K562 (cell line): ENCODE measurements at regions not wholly inside any gene's neighbourhood (a gene's known extent, or its start where the extent isn't known, plus 50 kb on each side); places are given as distances from the start of the nearest gene placed in this dataset.

Experiments
- ATAC-seq: fragments of 200-7000 bp; cut with Tn5 transposase; 3 replicates; pipeline ENCODE4 v1.9.1; 2020; ENCODE audit warnings: moderate library complexity
- BruUV-seq: library from RNA; stranded (reverse); fragments of 400-500 nt; replicated peaks from 2 replicates; lab custom pipeline; 2021; lab: Mats Ljungman, UMichigan
- CTCF ChIA-PET: fragments of 300-600 bp; formaldehyde crosslinking; extraction: SDS; loops from one replicate; lab custom pipeline; 2021; ENCODE audit warnings: low intra/inter-chr PET ratio; lab: Yijun Ruan, JAX
- POLR2A ChIA-PET: fragments of 300-600, 350-650 bp; sonication (Branson Sonifier 250); formaldehyde crosslinking; extraction: SDS; loops from one replicate; lab custom pipeline; 2021; ENCODE audit warnings: antibody characterized with exemption, inconsistent platforms; lab: Yijun Ruan, JAX
- DNase-seq, 4 experiments: peaks; one replicate each; pipeline versions ENCODE4 v3.0.0 to v3.0.0-alpha.2; 2011 to 2018; ENCODE audit warnings: low spot score in 3 of 4, mixed read lengths in 3 of 4; ENCODE audit errors: extremely low read depth in 1 of 4
- FAIRE-seq: peaks from 2 replicates; lab custom pipeline; 2011; peaks lifted over from hg19 to GRCh38; lab: Jason Lieb, UNC
- H2AFZ ChIP-seq: 2 replicates; pipeline ENCODE4 v1.6.0; 2011; ENCODE audit warnings: low read depth, low read length, control low read depth, inconsistent platforms
- H3K27ac ChIP-seq: fragments of 200-600 bp; 3 replicates; pipeline ENCODE4 v1.8.0; 2011; ENCODE audit warnings: low read depth, mild to moderate bottlenecking, control low read depth, inconsistent platforms, low read length, moderate library complexity, mixed read lengths; ENCODE audit errors: extremely low read depth
- H3K27me3 ChIP-seq, 2 experiments: fragments of 300-600 bp in 1 of 2; 2 replicates in 1 of 2; 3 replicates in 1 of 2; pipeline versions ENCODE4 v1.6.0 to v1.8.0; 2011; ENCODE audit warnings: inconsistent platforms in 2 of 2, low read length in 2 of 2, mild to moderate bottlenecking in 1 of 2, mixed read lengths in 1 of 2, moderate library complexity in 1 of 2; ENCODE audit not compliant: control insufficient read depth in 2 of 2, insufficient read depth in 2 of 2
- H3K36me3 ChIP-seq: fragments of 300-600 bp; 3 replicates; pipeline ENCODE4 v1.8.0; 2011; ENCODE audit warnings: mild to moderate bottlenecking, low read length, inconsistent platforms; ENCODE audit not compliant: control insufficient read depth, insufficient read depth
- H3K4me1 ChIP-seq, 2 experiments: fragments of 200-600 bp in 1 of 2; replicated peaks in 1 of 2; 2 replicates in 1 of 2; 3 replicates in 1 of 2; pipeline versions ENCODE4 v1.5.1 to v1.8.0; 2011; ENCODE audit warnings: inconsistent platforms in 2 of 2, low read length in 2 of 2, mild to moderate bottlenecking in 1 of 2, mixed read lengths in 1 of 2, moderate library complexity in 1 of 2; ENCODE audit not compliant: control insufficient read depth in 2 of 2, insufficient read depth in 2 of 2
- H3K4me2 ChIP-seq: 2 replicates; pipeline ENCODE4 v1.6.1; 2011; ENCODE audit warnings: low read length, control low read depth, inconsistent platforms, mixed read lengths; ENCODE audit not compliant: insufficient read depth
- H3K4me3 ChIP-seq: fragments of 200-600 bp; sonication (generic), shearing (Covaris generic); 2 replicates; pipeline ENCODE4 v1.5.1; 2016; ENCODE audit warnings: control low read depth, inconsistent platforms
- H3K79me2 ChIP-seq: fragments of 200-600 bp; 3 replicates; pipeline ENCODE4 v1.8.0; 2011; ENCODE audit warnings: low read length, inconsistent platforms; ENCODE audit not compliant: control insufficient read depth, insufficient read depth
- H3K9ac ChIP-seq, 2 experiments: 2 replicates each; pipeline versions ENCODE4 v1.6.0 to v1.6.1; 2011; ENCODE audit warnings: low read depth in 2 of 2, low read length in 2 of 2, control low read depth in 1 of 2, inconsistent platforms in 1 of 2, mild to moderate bottlenecking in 1 of 2, mixed read lengths in 1 of 2; ENCODE audit not compliant: insufficient read depth in 1 of 2
- H3K9me1 ChIP-seq: one replicate; pipeline ENCODE4 v1.6.0; 2011; ENCODE audit warnings: inconsistent platforms, mild to moderate bottlenecking, low read length, moderate library complexity; ENCODE audit not compliant: control insufficient read depth, insufficient read depth
- H3K9me3 ChIP-seq: replicated peaks from 2 replicates; pipeline ENCODE4 v1.5.1; 2011; ENCODE audit warnings: low read depth, low read length, inconsistent platforms; ENCODE audit not compliant: control insufficient read depth, insufficient read depth
- H4K20me1 ChIP-seq: replicated peaks from 2 replicates; pipeline ENCODE4 v1.6.1; 2011; ENCODE audit warnings: low read length, inconsistent platforms, mixed read lengths; ENCODE audit not compliant: control insufficient read depth, insufficient read depth
- ARID2 ChIP-seq: fragments of 450-650 bp; IDR thresholded peaks from 2 replicates; pipeline ENCODE4 v1.6.1; 2017; ENCODE audit warnings: antibody characterized with exemption, mild to moderate bottlenecking
- CCNT2 ChIP-seq: IDR thresholded peaks from 2 replicates; pipeline ENCODE4 v1.6.1; 2011; ENCODE audit warnings: borderline replicate concordance, low read depth, mild to moderate bottlenecking, moderate library complexity, mixed read lengths, low read length; ENCODE audit not compliant: insufficient read length; ENCODE audit errors: extremely low read depth
- FOXJ2 ChIP-seq: fragments of 200-800 bp; sonication (Bioruptor generic); IDR thresholded peaks from 2 replicates; pipeline ENCODE4 v1.6.1; 2016; ENCODE audit warnings: missing genetic modification characterization, missing compliant biosample characterization
- HES1 ChIP-seq: fragments of 450-650 bp; IDR thresholded peaks from 2 replicates; pipeline ENCODE4 v1.6.1; 2016; ENCODE audit warnings: low read depth, mild to moderate bottlenecking, moderate library complexity
- IFI16 ChIP-seq: fragments of 250-450 bp; sonication (Bioruptor Pico); IDR thresholded peaks from 2 replicates; pipeline ENCODE4 v2.1.2; 2022; ENCODE audit warnings: mild to moderate bottlenecking, inconsistent platforms
- KLF1 ChIP-seq: fragments of 450-650 bp; IDR thresholded peaks from 2 replicates; pipeline ENCODE4 v1.6.1; 2016; ENCODE audit warnings: missing genetic modification characterization, missing compliant biosample characterization
- SMARCB1 ChIP-seq: IDR thresholded peaks from 2 replicates; pipeline ENCODE4 v1.6.1; 2011; ENCODE audit warnings: improper control_type of control experiment, low read depth; ENCODE audit not compliant: insufficient read length
- WGBS: fragments of 100-300 bp; shearing (Covaris generic); methylation state at CpG from one replicate; pipeline ENCODE4 v1.1.6; 2016; ENCODE audit warnings: low coverage, mixed read lengths; ENCODE audit not compliant: insufficient coverage; ENCODE audit errors: missing lambda C conversion rate; 5-methylcytosine and 5-hydroxymethylcytosine counted together
- in situ Hi-C: fragments of 300-500 bp; cut with MboI; formaldehyde crosslinking; loops from 4 replicates; pipeline ENCODE4 v1.15.0; 2018; ENCODE audit warnings: inconsistent platforms, mixed read lengths
- intact Hi-C: fragments of 100-400 bp; cut with micrococcal nuclease; formaldehyde crosslinking; loops from 2 replicates; pipeline ENCODE4 v1.14.2; 2022
- TF ChIP-seq, protein P1 (sequence below): fragments of 450-650 bp; IDR thresholded peaks from 2 replicates; pipeline ENCODE4 v1.6.1; 2016; ENCODE audit warnings: low read depth

DNA sequence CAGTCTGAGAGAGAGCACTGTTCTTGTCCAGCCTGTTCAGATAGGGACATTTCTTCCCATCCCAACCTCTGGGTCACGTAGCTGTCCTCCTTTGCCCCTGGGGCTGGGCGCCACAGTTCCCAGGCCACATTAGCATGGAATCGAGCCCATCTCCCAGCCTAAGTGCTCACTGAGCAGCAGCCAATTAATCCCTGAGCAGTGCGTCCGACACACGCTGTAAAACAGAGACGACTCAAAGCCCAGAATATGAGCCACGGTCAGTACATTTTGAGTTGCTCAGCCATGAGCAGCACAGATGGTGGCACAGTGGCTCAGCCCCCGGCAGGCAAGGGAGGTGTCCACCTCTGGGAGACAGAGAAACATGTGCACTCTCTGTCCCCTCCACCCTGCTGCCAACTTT is 267.4 kb downstream of the NPHP4 start:
- H3K79me2 ChIP-seq, result no peaks in the 10 kb centered on the region
- H4K20me1 ChIP-seq, result 0 out of 2 replicates have a peak, but pooled peaks cover 4% of the 10 kb centered on the region
- no peaks in the 10 kb centered on the region for H3K9me1 ChIP-seq
- BruUV-seq, result no TSS peak
- 0% methylated on average over 9 of the region's 9 CpGs for WGBS
- no peak overlapping the region for H3K9ac ChIP-seq
- TF ChIP-seq FOXJ2 (tag) (no peak), IFI16 (CRISPR knock-in tag) (no peak), SMARCB1 (no peak), ARID2 (no peak), KLF1 (tag) (no peak)
- no peak overlapping the region for H2AFZ ChIP-seq
- in situ Hi-C loops (no loop called here), intact Hi-C loops (no loop called here)
- H3K27me3 ChIP-seq, result peaks cover 5 to 38% of the 10 kb centered on the region in 2 experiments; a peak in 3 of 5 replicates
- ATAC-seq, result no peak
- no peak overlapping the region for H3K4me2 ChIP-seq
- no peaks in the 10 kb centered on the region for H3K36me3 ChIP-seq
- no peaks in the 10 kb centered on the region for H3K9me3 ChIP-seq
- no peaks in the 10 kb centered on the region for H3K4me1 ChIP-seq
- DNase-seq, result no peak
- no peak overlapping the region for H3K27ac ChIP-seq
- no peak overlapping the region for H3K4me3 ChIP-seq
- POLR2A ChIA-PET, result no interaction called here
- CTCF ChIA-PET, result no interaction called here
- no peak for FAIRE-seq

GRCh38 chr1:5722635-5723164 is 269.5 kb downstream of the NPHP4 start:
- ChIA-PET POLR2A (no interaction called here), CTCF (no interaction called here)
- Histone ChIP-seq H3K79me2 (no peaks in the 10 kb centered on the region), H3K9me1 (no peaks in the 10 kb centered on the region), H3K4me3 (no peak overlapping the region), H3K36me3 (no peaks in the 10 kb centered on the region), H3K27ac (no peak overlapping the region), H3K9me3 (no peaks in the 10 kb centered on the region), H3K27me3 (peaks cover 20 to 38% of the 10 kb centered on the region in 2 experiments; a peak in 4 of 5 replicates), H3K4me1 (no peaks in the 10 kb centered on the region), H3K9ac (no peak overlapping the region), H4K20me1 (no peaks in the 10 kb centered on the region), H3K4me2 (no peak overlapping the region), H2AFZ (no peak overlapping the region)
- ATAC-seq (no peak), FAIRE-seq (no peak), DNase-seq (no peak)
- intact Hi-C loops, result no loop called here
- 0% methylated on average over 12 of the region's 12 CpGs for WGBS
- in situ Hi-C loops, result no loop called here
- no TSS peak for BruUV-seq
- TF ChIP-seq HES1 (no peak), CCNT2 (no peak)
- TF ChIP-seq, protein P1, sequence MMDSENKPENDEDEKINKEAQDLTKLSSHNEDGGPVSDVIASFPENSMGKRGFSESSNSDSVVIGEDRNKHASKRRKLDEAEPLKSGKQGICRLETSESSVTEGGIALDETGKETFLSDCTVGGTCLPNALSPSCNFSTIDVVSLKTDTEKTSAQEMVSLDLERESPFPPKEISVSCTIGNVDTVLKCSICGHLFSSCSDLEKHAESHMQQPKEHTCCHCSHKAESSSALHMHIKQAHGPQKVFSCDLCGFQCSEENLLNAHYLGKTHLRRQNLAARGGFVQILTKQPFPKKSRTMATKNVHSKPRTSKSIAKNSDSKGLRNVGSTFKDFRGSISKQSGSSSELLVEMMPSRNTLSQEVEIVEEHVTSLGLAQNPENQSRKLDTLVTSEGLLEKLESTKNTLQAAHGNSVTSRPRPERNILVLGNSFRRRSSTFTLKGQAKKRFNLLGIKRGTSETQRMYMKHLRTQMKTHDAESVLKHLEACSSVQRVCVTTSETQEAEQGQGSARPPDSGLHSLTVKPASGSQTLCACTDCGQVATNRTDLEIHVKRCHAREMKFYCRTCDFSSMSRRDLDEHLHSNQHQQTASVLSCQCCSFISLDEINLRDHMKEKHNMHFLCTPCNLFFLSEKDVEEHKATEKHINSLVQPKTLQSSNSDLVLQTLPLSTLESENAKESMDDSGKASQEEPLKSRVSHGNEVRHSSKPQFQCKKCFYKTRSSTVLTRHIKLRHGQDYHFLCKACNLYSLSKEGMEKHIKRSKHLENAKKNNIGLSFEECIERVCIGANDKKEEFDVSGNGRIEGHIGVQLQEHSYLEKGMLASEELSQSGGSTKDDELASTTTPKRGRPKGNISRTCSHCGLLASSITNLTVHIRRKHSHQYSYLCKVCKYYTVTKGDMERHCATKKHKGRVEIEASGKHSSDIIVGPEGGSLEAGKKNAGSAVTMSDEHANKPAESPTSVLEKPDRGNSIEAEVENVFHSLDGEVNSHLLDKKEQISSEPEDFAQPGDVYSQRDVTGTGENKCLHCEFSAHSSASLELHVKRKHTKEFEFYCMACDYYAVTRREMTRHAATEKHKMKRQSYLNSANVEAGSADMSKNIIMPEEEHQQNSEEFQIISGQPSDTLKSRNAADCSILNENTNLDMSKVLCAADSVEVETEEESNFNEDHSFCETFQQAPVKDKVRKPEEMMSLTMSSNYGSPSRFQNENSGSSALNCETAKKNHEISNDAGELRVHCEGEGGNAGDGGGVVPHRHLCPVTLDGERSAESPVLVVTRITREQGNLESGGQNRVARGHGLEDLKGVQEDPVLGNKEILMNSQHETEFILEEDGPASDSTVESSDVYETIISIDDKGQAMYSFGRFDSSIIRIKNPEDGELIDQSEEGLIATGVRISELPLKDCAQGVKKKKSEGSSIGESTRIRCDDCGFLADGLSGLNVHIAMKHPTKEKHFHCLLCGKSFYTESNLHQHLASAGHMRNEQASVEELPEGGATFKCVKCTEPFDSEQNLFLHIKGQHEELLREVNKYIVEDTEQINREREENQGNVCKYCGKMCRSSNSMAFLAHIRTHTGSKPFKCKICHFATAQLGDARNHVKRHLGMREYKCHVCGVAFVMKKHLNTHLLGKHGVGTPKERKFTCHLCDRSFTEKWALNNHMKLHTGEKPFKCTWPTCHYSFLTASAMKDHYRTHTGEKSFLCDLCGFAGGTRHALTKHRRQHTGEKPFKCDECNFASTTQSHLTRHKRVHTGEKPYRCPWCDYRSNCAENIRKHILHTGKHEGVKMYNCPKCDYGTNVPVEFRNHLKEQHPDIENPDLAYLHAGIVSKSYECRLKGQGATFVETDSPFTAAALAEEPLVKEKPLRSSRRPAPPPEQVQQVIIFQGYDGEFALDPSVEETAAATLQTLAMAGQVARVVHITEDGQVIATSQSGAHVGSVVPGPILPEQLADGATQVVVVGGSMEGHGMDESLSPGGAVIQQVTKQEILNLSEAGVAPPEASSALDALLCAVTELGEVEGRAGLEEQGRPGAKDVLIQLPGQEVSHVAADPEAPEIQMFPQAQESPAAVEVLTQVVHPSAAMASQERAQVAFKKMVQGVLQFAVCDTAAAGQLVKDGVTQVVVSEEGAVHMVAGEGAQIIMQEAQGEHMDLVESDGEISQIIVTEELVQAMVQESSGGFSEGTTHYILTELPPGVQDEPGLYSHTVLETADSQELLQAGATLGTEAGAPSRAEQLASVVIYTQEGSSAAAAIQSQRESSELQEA, result no peak
